Upper lobe of right lung (tissue), 1 donor: ENCODE measurements at regions not wholly inside any gene's neighbourhood (a gene's known extent, or its start where the extent isn't known, plus 50 kb on each side); places are given as distances from the start of the nearest gene placed in this dataset.

Experiments
- ATAC-seq: fragments of 200-7000 bp; cut with Tn5 transposase; one replicate; pipeline ENCODE4 v1.9.1; 2020; ENCODE audit warnings: mild to moderate bottlenecking, moderate library complexity
- DNase-seq: peaks from one replicate; pipeline ENCODE4 v3.0.0-alpha.2; 2020
- H3K27ac ChIP-seq: fragments of 200-600 bp; one replicate; pipeline ENCODE4 v1.8.0; 2022
- H3K27me3 ChIP-seq: fragments of 200-600 bp; one replicate; pipeline ENCODE4 v1.8.0; 2022; ENCODE audit warnings: mild to moderate bottlenecking
- H3K36me3 ChIP-seq: fragments of 200-600 bp; one replicate; pipeline ENCODE4 v1.8.0; 2022
- H3K4me1 ChIP-seq: fragments of 200-600 bp; one replicate; pipeline ENCODE4 v1.8.0; 2022
- H3K4me3 ChIP-seq: fragments of 200-600 bp; one replicate; pipeline ENCODE4 v1.8.0; 2022; ENCODE audit warnings: mild to moderate bottlenecking
- H3K9me3 ChIP-seq: fragments of 200-600 bp; one replicate; pipeline ENCODE4 v1.8.0; 2022
- CTCF ChIP-seq: fragments of 200-600 bp; IDR thresholded peaks from one replicate; pipeline ENCODE4 v1.8.0; 2022; ENCODE audit warnings: antibody characterized with exemption
- intact Hi-C: fragments of 100-400 bp; cut with DNase I; formaldehyde crosslinking; loops from one replicate; pipeline ENCODE4 v1.11.0; 2022
- donor health status: DM: no; HTN: yes; CAD: no; lungs with severe emphysema.

GRCh38 chr18:40932862-40933261, 1022.2 kb upstream of the PIK3C3 start:
- ATAC-seq, result peak; percentile 62
- TF ChIP-seq CTCF, result no peak

GRCh38 chr18:40930211-40930882, 1024.7 kb upstream of the PIK3C3 start:
- H3K27me3 ChIP-seq, result no peaks in the 10 kb centered on the region
- ATAC-seq (no peak), DNase-seq (no peak)
- H3K4me1 ChIP-seq, result no peaks in the 10 kb centered on the region
- no peaks in the 10 kb centered on the region for H3K9me3 ChIP-seq
- no peak for TF ChIP-seq CTCF
- no peak overlapping the region for H3K4me3 ChIP-seq
- no peaks in the 10 kb centered on the region for H3K36me3 ChIP-seq
- no peak overlapping the region for H3K27ac ChIP-seq
- intact Hi-C loops, result no loop called here

More at GRCh38 chr18:40932862-40933261, 1022.2 kb upstream of the PIK3C3 start:
- Histone ChIP-seq H3K9me3 (no peaks in the 10 kb centered on the region), H3K4me3 (no peak overlapping the region), H3K36me3 (no peaks in the 10 kb centered on the region), H3K27me3 (no peaks in the 10 kb centered on the region), H3K27ac (no peak overlapping the region), H3K4me1 (no peaks in the 10 kb centered on the region)
- no peak for DNase-seq
- intact Hi-C loops, result no loop called here

GRCh38 chr18:40929399-40929798, 1025.6 kb upstream of the PIK3C3 start:
- TF ChIP-seq CTCF, result no peak
- Histone ChIP-seq H3K4me1 (no peaks in the 10 kb centered on the region), H3K9me3 (no peaks in the 10 kb centered on the region), H3K27ac (no peak overlapping the region), H3K27me3 (no peaks in the 10 kb centered on the region), H3K36me3 (no peaks in the 10 kb centered on the region), H3K4me3 (no peak overlapping the region)
- ATAC-seq (no peak), DNase-seq (no peak)
- intact Hi-C loops, result no loop called here

- DNase-seq (no peak), ATAC-seq (no peak)
- Histone ChIP-seq H3K9me3 (no peaks in the 10 kb centered on the region), H3K27ac (no peak overlapping the region), H3K4me1 (no peaks in the 10 kb centered on the region), H3K4me3 (no peak overlapping the region), H3K27me3 (no peaks in the 10 kb centered on the region), H3K36me3 (no peaks in the 10 kb centered on the region)
- TF ChIP-seq CTCF, result no peak
- intact Hi-C loops, result no loop called here
These were observed 1028.4 kb upstream of the PIK3C3 start for GRCh38 chr18:40926679-40927078.

- H3K27ac ChIP-seq, result no peak overlapping the region
- H3K9me3 ChIP-seq, result no peaks in the 10 kb centered on the region
- no peaks in the 10 kb centered on the region for H3K27me3 ChIP-seq
- H3K4me1 ChIP-seq, result no peaks in the 10 kb centered on the region
- ATAC-seq (no peak), DNase-seq (no peak)
- no peak for TF ChIP-seq CTCF
- no peaks in the 10 kb centered on the region for H3K36me3 ChIP-seq
- H3K4me3 ChIP-seq, result no peak overlapping the region
- intact Hi-C loops, result no loop called here
These were observed 1029.9 kb upstream of the PIK3C3 start for GRCh38 chr18:40925071-40925541.
